ENCODE measurements at regions not wholly inside any gene's neighbourhood (a gene's known extent, or its start where the extent isn't known, plus 50 kb on each side); places are given as distances from the start of the nearest gene placed in this dataset.

DNA sequence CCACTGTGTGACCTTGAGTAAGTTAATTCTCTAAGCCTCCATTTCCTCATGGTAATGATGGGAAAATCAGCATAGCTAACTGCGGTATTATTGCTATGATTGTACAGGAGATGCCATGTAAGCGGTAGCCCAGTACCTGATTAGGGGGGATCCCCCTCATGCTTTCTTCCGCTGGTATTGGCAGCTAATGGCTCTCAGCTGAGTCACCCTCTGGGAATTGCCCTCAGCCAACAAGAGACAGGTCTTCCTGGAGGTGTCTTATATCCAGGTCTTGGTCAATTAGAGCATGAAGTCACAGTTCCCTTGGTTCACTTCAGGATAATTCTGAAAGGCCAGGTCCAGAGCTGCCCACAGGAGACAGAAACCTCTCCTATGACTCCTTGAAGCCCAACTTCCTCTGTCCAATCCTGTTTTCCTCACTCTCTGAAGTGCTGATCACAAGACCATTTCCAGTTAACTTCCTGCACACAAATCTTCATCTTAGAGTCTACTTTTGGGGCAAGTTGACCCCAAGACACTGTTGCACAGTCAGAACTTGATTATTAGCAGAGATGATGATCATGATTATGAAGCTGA lies 724.7 kb upstream of the ZNF385D start:
- TF ChIP-seq, protein P1, sequence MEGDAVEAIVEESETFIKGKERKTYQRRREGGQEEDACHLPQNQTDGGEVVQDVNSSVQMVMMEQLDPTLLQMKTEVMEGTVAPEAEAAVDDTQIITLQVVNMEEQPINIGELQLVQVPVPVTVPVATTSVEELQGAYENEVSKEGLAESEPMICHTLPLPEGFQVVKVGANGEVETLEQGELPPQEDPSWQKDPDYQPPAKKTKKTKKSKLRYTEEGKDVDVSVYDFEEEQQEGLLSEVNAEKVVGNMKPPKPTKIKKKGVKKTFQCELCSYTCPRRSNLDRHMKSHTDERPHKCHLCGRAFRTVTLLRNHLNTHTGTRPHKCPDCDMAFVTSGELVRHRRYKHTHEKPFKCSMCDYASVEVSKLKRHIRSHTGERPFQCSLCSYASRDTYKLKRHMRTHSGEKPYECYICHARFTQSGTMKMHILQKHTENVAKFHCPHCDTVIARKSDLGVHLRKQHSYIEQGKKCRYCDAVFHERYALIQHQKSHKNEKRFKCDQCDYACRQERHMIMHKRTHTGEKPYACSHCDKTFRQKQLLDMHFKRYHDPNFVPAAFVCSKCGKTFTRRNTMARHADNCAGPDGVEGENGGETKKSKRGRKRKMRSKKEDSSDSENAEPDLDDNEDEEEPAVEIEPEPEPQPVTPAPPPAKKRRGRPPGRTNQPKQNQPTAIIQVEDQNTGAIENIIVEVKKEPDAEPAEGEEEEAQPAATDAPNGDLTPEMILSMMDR (IDR thresholded peaks at IDR 0.05; ENCODE audit: insufficient read depth, low read length, poor library complexity, severe bottlenecking): no peak
- no peak for TF ChIP-seq EZH2phosphoT487 (conservative IDR thresholded peaks at IDR 0.05; ENCODE audit: low read length)
